ENCODE measurements at regions not wholly inside any gene's neighbourhood (a gene's known extent, or its start where the extent isn't known, plus 50 kb on each side); places are given as distances from the start of the nearest gene placed in this dataset.

DNA sequence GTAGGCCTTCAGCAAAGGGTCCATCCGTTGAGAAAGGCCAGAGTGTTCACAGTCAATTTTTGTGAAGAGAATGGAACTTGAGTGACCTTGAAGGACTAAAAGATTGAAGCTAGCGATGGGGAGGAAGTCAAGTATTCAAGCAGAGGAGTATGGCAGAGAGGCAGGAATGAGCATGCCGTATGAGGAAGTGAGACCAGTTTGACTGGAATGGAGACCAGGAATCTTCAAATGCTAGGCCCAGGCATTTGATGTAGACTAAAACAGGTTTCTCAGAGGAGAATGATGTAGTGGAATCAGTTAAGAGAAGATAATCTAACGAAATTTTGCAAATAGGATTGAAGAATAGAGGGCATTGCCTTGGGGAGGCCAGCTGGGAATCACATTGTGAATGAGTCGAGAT, 90.4 kb upstream of the SEMA6A start:
- TF ChIP-seq, protein P1, sequence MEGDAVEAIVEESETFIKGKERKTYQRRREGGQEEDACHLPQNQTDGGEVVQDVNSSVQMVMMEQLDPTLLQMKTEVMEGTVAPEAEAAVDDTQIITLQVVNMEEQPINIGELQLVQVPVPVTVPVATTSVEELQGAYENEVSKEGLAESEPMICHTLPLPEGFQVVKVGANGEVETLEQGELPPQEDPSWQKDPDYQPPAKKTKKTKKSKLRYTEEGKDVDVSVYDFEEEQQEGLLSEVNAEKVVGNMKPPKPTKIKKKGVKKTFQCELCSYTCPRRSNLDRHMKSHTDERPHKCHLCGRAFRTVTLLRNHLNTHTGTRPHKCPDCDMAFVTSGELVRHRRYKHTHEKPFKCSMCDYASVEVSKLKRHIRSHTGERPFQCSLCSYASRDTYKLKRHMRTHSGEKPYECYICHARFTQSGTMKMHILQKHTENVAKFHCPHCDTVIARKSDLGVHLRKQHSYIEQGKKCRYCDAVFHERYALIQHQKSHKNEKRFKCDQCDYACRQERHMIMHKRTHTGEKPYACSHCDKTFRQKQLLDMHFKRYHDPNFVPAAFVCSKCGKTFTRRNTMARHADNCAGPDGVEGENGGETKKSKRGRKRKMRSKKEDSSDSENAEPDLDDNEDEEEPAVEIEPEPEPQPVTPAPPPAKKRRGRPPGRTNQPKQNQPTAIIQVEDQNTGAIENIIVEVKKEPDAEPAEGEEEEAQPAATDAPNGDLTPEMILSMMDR (IDR thresholded peaks at IDR 0.05), result no peak
- no peak for TF ChIP-seq POLR2A (IDR thresholded peaks at IDR 0.05)
- TF ChIP-seq POLR2AphosphoS5 (IDR thresholded peaks at IDR 0.05), result no peak
